Smooth muscle cell (in vitro differentiated cells): ENCODE measurements at regions not wholly inside any gene's neighbourhood (a gene's known extent, or its start where the extent isn't known, plus 50 kb on each side); places are given as distances from the start of the nearest gene placed in this dataset.

Source experiments
- DNase-seq: peaks from one replicate; lab custom pipeline; 2025; ENCODE audit not compliant: unreplicated experiment; lab: John Stamatoyannopoulos, UW
- H2AFZ ChIP-seq: fragments of 200-600 bp; sonication (generic); 2 replicates; pipeline ENCODE4 v1.6.0; 2016; ENCODE audit warnings: antibody characterized with exemption, low read depth, mild to moderate bottlenecking
- H3F3A ChIP-seq: fragments of 200-600 bp; sonication (generic); 2 replicates; pipeline ENCODE4 v1.6.0; 2017; ENCODE audit warnings: antibody characterized with exemption, low read depth
- H3K27ac ChIP-seq: fragments of 200-600 bp; sonication (generic); 2 replicates; pipeline ENCODE4 v1.5.1; 2016; ENCODE audit warnings: low read depth, mild to moderate bottlenecking
- H3K27me3 ChIP-seq: fragments of 200-600 bp; sonication (generic); 2 replicates; pipeline ENCODE4 v1.6.1; 2016; ENCODE audit warnings: low read depth, mild to moderate bottlenecking
- H3K36me3 ChIP-seq: fragments of 200-600 bp; sonication (generic); 2 replicates; pipeline ENCODE4 v1.5.1; 2016; ENCODE audit warnings: low read depth
- H3K4me1 ChIP-seq: fragments of 200-600 bp; sonication (generic); 2 replicates; pipeline ENCODE4 v1.5.1; 2016; ENCODE audit warnings: low read depth
- H3K4me2 ChIP-seq: fragments of 200-600 bp; sonication (generic); 2 replicates; pipeline ENCODE4 v1.6.0; 2016; ENCODE audit warnings: mild to moderate bottlenecking
- H3K4me3 ChIP-seq: fragments of 200-600 bp; sonication (generic); 2 replicates; pipeline ENCODE4 v1.5.1; 2016; ENCODE audit warnings: mild to moderate bottlenecking
- H3K79me2 ChIP-seq: fragments of 200-600 bp; sonication (generic); 2 replicates; pipeline ENCODE4 v1.6.0; 2016; ENCODE audit warnings: low read depth, mild to moderate bottlenecking
- H3K9ac ChIP-seq: fragments of 200-600 bp; sonication (generic); 2 replicates; pipeline ENCODE4 v1.6.0; 2016; ENCODE audit warnings: low read depth
- H3K9me3 ChIP-seq: fragments of 200-600 bp; sonication (generic); replicated peaks from 2 replicates; pipeline ENCODE4 v1.5.1; 2016; ENCODE audit warnings: low read depth
- H4K20me1 ChIP-seq: fragments of 200-600 bp; sonication (generic); 2 replicates; pipeline ENCODE4 v1.6.0; 2016; ENCODE audit warnings: low read depth
- WGBS: methylation state at CpG from one replicate; pipeline ENCODE4 v1.1.7; 2016; ENCODE audit warnings: low lambda C conversion rate; 5-methylcytosine and 5-hydroxymethylcytosine counted together
- TF ChIP-seq, protein P1 (sequence below): fragments of 200-600 bp; sonication (generic); IDR thresholded peaks from 2 replicates; pipeline ENCODE4 v1.5.1; 2017; ENCODE audit warnings: borderline replicate concordance, mild to moderate bottlenecking, antibody characterized with exemption; ENCODE audit not compliant: insufficient read depth, poor library complexity, severe bottlenecking

DNA sequence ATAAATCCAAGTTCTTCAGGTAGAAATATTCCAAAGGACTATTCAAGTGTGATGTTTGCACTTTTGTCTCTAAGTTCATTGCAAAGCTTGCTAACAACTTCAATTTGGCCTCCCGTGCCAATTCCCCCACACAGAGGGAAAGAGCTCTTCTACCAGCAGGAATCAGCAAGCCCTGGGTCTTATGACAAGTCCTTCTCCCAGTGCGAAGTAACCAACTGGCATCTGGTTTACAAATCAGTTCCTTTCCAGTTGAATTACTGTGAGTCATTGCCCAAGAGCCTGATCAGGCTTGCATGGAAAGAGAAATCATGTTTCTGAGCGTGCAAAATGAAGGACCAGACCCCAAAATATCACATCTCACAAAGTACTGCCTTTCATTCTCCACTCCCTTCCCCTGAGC lies 62.7 kb upstream of the SLCO3A1 start:
- Histone ChIP-seq H4K20me1 (no peaks in the 10 kb centered on the region), H3F3A (no peaks in the 10 kb centered on the region)

GRCh38 chr15:91793771-91794170 lies 59.7 kb upstream of the SLCO3A1 start:
- H4K20me1 ChIP-seq: no peaks in the 10 kb centered on the region
- no peak overlapping the region for H3K27ac ChIP-seq
- no peaks in the 10 kb centered on the region for H3K27me3 ChIP-seq
- H2AFZ ChIP-seq: no peak overlapping the region
- no peaks in the 10 kb centered on the region for H3F3A ChIP-seq
- no peak for DNase-seq
- H3K4me1 ChIP-seq: no peaks in the 10 kb centered on the region
- H3K4me3 ChIP-seq: no peak overlapping the region
- no peaks in the 10 kb centered on the region for H3K36me3 ChIP-seq
- TF ChIP-seq, protein P1, sequence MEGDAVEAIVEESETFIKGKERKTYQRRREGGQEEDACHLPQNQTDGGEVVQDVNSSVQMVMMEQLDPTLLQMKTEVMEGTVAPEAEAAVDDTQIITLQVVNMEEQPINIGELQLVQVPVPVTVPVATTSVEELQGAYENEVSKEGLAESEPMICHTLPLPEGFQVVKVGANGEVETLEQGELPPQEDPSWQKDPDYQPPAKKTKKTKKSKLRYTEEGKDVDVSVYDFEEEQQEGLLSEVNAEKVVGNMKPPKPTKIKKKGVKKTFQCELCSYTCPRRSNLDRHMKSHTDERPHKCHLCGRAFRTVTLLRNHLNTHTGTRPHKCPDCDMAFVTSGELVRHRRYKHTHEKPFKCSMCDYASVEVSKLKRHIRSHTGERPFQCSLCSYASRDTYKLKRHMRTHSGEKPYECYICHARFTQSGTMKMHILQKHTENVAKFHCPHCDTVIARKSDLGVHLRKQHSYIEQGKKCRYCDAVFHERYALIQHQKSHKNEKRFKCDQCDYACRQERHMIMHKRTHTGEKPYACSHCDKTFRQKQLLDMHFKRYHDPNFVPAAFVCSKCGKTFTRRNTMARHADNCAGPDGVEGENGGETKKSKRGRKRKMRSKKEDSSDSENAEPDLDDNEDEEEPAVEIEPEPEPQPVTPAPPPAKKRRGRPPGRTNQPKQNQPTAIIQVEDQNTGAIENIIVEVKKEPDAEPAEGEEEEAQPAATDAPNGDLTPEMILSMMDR: no peak
- H3K9me3 ChIP-seq: no peaks in the 10 kb centered on the region
- no peaks in the 10 kb centered on the region for H3K79me2 ChIP-seq
- H3K4me2 ChIP-seq: no peak overlapping the region
- 97% methylated on average over 6 of the region's 6 CpGs for WGBS
- no peak overlapping the region for H3K9ac ChIP-seq

More for the DNA sequence above, 62.7 kb upstream of the SLCO3A1 start:
- no peak for DNase-seq
- 84% methylated on average over 3 of the region's 3 CpGs for WGBS
- Histone ChIP-seq H3K79me2 (no peaks in the 10 kb centered on the region), H3K4me1 (no peaks in the 10 kb centered on the region), H3K27me3 (no peaks in the 10 kb centered on the region), H3K36me3 (no peaks in the 10 kb centered on the region), H3K4me2 (no peak overlapping the region), H3K4me3 (no peak overlapping the region), H3K27ac (no peak overlapping the region), H3K9me3 (no peaks in the 10 kb centered on the region), H3K9ac (no peak overlapping the region), H2AFZ (no peak overlapping the region)
- TF ChIP-seq, protein P1: no peak

- Histone ChIP-seq H3K9me3 (no peaks in the 10 kb centered on the region), H3K36me3 (no peaks in the 10 kb centered on the region), H3K27ac (no peak overlapping the region), H3K79me2 (no peaks in the 10 kb centered on the region), H3K4me3 (no peak overlapping the region), H3K9ac (no peak overlapping the region), H3F3A (no peaks in the 10 kb centered on the region), H3K4me2 (no peak overlapping the region), H3K27me3 (no peaks in the 10 kb centered on the region), H4K20me1 (no peaks in the 10 kb centered on the region), H3K4me1 (no peaks in the 10 kb centered on the region), H2AFZ (no peak overlapping the region)
- TF ChIP-seq, protein P1: no peak
- 84% methylated on average over 1 of the region's 1 CpG for WGBS
- no peak for DNase-seq
Observed at GRCh38 chr15:91795235-91795634, 58.3 kb upstream of the SLCO3A1 start.

DNA sequence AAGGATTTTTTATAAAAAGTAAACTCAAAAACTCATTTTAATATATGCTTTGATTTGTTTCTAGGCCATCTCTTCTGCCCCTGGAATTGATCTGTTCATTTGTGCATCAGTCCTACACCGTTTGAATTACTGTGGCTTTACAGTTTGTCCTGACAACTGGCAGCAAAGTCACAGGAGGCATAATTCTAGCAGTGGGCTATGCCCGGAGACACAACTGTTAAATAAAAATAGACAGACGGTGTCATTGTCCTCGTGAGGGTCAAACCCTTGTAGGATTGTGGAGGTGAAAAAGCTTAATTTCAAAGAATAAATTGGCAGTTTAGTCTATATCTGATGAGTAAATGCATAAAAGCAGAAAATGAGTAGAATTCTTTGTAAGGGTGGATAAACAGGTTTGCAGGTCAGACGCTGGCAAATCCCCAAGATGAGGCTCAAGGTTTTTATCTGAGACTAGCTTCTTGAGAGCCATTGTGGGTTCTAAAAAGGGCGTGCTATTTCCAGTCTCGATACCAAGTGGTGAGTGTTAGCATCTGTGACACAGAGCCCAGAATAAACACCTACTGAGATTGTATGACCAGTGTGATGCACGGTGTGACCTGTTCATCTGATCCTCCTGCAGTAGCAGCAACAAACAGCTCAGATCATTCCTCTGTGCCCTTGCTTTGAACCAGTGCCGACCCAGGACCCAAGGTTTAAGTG lies 51.5 kb upstream of the SLCO3A1 start:
- no peaks in the 10 kb centered on the region for H4K20me1 ChIP-seq
- no peak overlapping the region for H3K9ac ChIP-seq
- no peaks in the 10 kb centered on the region for H3F3A ChIP-seq
- no peaks in the 10 kb centered on the region for H3K36me3 ChIP-seq
- H3K27me3 ChIP-seq: no peaks in the 10 kb centered on the region
- no peak overlapping the region for H3K4me3 ChIP-seq
- DNase-seq: no peak
- no peaks in the 10 kb centered on the region for H3K79me2 ChIP-seq
- H3K9me3 ChIP-seq: no peaks in the 10 kb centered on the region
- TF ChIP-seq, protein P1: no peak
- no peaks in the 10 kb centered on the region for H3K4me1 ChIP-seq
- no peak overlapping the region for H2AFZ ChIP-seq
- H3K27ac ChIP-seq: no peak overlapping the region
- 86% methylated on average over 9 of the region's 9 CpGs for WGBS
- H3K4me2 ChIP-seq: no peak overlapping the region
